ENCODE measurements at regions not wholly inside any gene's neighbourhood (a gene's known extent, or its start where the extent isn't known, plus 50 kb on each side); places are given as distances from the start of the nearest gene placed in this dataset.

DNA sequence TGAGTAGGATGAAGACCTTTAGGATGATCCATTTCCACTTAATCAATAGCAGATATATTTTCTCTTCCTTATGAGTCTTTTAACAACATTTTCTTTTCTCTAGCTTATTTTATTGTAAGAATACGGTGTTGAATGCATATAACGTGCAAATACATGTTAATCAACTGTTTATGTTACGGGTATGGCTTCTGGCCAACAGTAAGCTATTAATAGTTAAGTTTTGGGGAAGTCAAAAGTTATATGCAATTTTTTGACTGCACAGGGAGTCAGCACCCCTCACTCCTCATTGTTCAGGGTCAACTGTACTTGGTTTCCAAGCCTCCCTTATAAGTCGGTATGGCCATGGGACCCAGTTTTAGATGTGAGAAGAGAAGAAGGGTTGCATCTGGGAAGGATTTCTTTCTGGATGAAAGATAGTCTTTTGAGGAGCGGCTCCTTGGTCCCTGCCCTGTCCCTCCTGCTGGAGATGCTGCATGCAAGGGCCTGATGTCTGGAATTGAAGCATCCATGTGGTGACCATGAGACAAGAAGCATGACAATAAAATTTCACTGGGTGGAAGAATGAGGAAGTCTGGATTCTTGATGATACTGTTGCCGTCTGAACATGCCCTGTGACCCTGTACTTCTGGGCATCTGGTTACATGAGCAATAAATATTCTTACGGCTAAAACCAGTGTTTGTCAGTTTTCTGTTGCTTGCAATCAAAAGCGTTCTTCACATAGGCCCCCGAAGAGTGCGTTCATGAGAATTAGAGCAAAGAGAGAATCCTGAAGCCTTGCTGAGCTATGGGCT, 194.7 kb upstream of the PMEPA1 start:
- intact Hi-C loops (cut with micrococcal nuclease; ENCODE audit: unreplicated experiment) = no loop called here
- Histone ChIP-seq H3K27ac (ENCODE audit: low read depth, low read length, poor library complexity, severe bottlenecking) (no peak overlapping the region), H3K4me3 (ENCODE audit: low read depth, low read length, poor library complexity, severe bottlenecking) (no peak overlapping the region), H4K20me1 (ENCODE audit: insufficient read depth, low read length) (no peaks in the 10 kb centered on the region), H3K36me3 (ENCODE audit: insufficient read depth, low read length) (no peaks in the 10 kb centered on the region), H3K9me2 (ENCODE audit: insufficient read depth, low read length) (no peaks in the 10 kb centered on the region), H2AFZ (ENCODE audit: low read length) (no peak overlapping the region), H3K4me1 (ENCODE audit: insufficient read depth, low read length, poor library complexity, severe bottlenecking) (no peaks in the 10 kb centered on the region), H3K79me2 (ENCODE audit: insufficient read depth, low read depth, low read length) (no peaks in the 10 kb centered on the region), H3K9me3 (ENCODE audit: low read length) (no peaks in the 10 kb centered on the region), H3K4me2 (ENCODE audit: low read length) (no peak overlapping the region)
- BruUV-seq (replicated peaks) = no TSS peak
- ChIA-PET CTCF (ENCODE audit: unreplicated experiment) (interaction anchor here (0.6 kb wide), 1 partner anchor 96 kb away, joined by 3 read pairs; no protein-coding TSS in a partner anchor), POLR2A (no interaction called here)
- DNase-seq (ENCODE audit: low spot score) = no peak
- TF ChIP-seq EZH2phosphoT487 (IDR thresholded peaks at IDR 0.05; ENCODE audit: borderline replicate concordance, low read depth, low read length) (no peak), CTCF (conservative IDR thresholded peaks at IDR 0.05; ENCODE audit: low read length) (no peak)

- Histone ChIP-seq H3K27ac (ENCODE audit: low read depth, low read length, poor library complexity, severe bottlenecking) (no peak overlapping the region), H3K4me3 (ENCODE audit: low read depth, low read length, poor library complexity, severe bottlenecking) (no peak overlapping the region), H3K4me2 (ENCODE audit: low read length) (no peak overlapping the region), H2AFZ (ENCODE audit: low read length) (no peak overlapping the region), H3K9me3 (ENCODE audit: low read length) (no peaks in the 10 kb centered on the region), H3K4me1 (ENCODE audit: insufficient read depth, low read length, poor library complexity, severe bottlenecking) (no peaks in the 10 kb centered on the region), H3K9me2 (ENCODE audit: insufficient read depth, low read length) (no peaks in the 10 kb centered on the region), H3K79me2 (ENCODE audit: insufficient read depth, low read depth, low read length) (no peaks in the 10 kb centered on the region), H3K36me3 (ENCODE audit: insufficient read depth, low read length) (no peaks in the 10 kb centered on the region), H4K20me1 (ENCODE audit: insufficient read depth, low read length) (no peaks in the 10 kb centered on the region)
- no peak for DNase-seq (ENCODE audit: low spot score)
- BruUV-seq (replicated peaks) = no TSS peak
- intact Hi-C loops (cut with micrococcal nuclease; ENCODE audit: unreplicated experiment) = no loop called here
- TF ChIP-seq EZH2phosphoT487 (IDR thresholded peaks at IDR 0.05; ENCODE audit: borderline replicate concordance, low read depth, low read length) = no peak
- no peak for TF ChIP-seq CTCF (conservative IDR thresholded peaks at IDR 0.05; ENCODE audit: low read length)
- CTCF ChIA-PET (ENCODE audit: unreplicated experiment) = no interaction called here
- POLR2A ChIA-PET = interaction anchor here (0.5 kb wide), 1 partner anchor 32 kb away, joined by 3 read pairs; no protein-coding TSS in a partner anchor
Measured at GRCh38 chr20:57902473-57902872, 192.7 kb upstream of the PMEPA1 start.

DNA sequence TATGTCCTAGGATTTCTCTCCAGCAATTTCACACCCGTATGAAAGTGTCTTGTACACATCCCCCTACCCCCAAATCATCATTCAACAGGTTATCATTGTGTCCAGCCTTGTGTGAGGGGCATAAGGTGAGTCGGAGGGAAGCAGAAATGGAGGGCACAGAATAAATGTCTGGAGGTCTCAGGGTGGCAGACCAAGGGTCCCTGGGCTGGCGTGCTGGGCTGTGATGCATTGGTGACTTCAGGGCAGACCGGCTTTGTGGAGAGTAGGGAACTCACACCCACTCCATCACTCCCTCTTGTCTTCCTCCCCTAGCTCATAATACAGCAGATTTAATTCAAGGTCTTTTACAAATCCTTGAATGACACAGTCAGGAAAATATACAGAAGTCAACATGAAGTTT, 191.7 kb upstream of the PMEPA1 start:
- H3K9me2 ChIP-seq (ENCODE audit: insufficient read depth, low read length) = no peaks in the 10 kb centered on the region
- H4K20me1 ChIP-seq (ENCODE audit: insufficient read depth, low read length) = no peaks in the 10 kb centered on the region
- H2AFZ ChIP-seq (ENCODE audit: low read length) = no peak overlapping the region
- POLR2A ChIA-PET = no interaction called here
- intact Hi-C loops (cut with micrococcal nuclease; ENCODE audit: unreplicated experiment) = no loop called here
- H3K4me1 ChIP-seq (ENCODE audit: insufficient read depth, low read length, poor library complexity, severe bottlenecking) = no peaks in the 10 kb centered on the region
- no TSS peak for BruUV-seq (replicated peaks)
- H3K27ac ChIP-seq (ENCODE audit: low read depth, low read length, poor library complexity, severe bottlenecking) = no peak overlapping the region
- no peaks in the 10 kb centered on the region for H3K79me2 ChIP-seq (ENCODE audit: insufficient read depth, low read depth, low read length)
- TF ChIP-seq CTCF (conservative IDR thresholded peaks at IDR 0.05; ENCODE audit: low read length) (no peak), EZH2phosphoT487 (IDR thresholded peaks at IDR 0.05; ENCODE audit: borderline replicate concordance, low read depth, low read length) (no peak)
- CTCF ChIA-PET (ENCODE audit: unreplicated experiment) = no interaction called here
- no peak overlapping the region for H3K4me2 ChIP-seq (ENCODE audit: low read length)
- H3K9me3 ChIP-seq (ENCODE audit: low read length) = no peaks in the 10 kb centered on the region
- H3K4me3 ChIP-seq (ENCODE audit: low read depth, low read length, poor library complexity, severe bottlenecking) = no peak overlapping the region
- H3K36me3 ChIP-seq (ENCODE audit: insufficient read depth, low read length) = no peaks in the 10 kb centered on the region
- no peak for DNase-seq (ENCODE audit: low spot score)

Data from OCI-LY7 (cell line).